ENCODE measurements at regions not wholly inside any gene's neighbourhood (a gene's known extent, or its start where the extent isn't known, plus 50 kb on each side); places are given as distances from the start of the nearest gene placed in this dataset.

DNA sequence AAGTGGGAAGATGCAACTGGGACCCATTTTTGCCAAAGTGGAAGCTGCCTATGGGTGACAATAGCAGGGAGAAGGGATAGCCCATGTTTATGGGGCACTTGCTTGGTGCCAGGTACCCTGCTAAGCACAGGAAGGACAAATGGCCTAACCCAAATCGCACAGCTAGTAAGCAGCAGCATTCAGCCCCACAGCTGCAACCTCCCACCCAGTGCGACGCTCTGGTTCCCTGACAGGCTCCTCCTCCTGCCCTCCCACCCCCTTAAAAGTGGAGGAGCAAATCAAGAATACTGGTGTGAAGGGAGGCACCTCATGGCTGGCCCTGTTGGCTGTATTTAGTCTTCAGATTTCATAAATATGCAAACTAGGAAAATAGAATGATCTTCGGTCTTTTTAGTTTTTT lies 76.2 kb downstream of the RIN2 start:
- TF ChIP-seq, protein P1, sequence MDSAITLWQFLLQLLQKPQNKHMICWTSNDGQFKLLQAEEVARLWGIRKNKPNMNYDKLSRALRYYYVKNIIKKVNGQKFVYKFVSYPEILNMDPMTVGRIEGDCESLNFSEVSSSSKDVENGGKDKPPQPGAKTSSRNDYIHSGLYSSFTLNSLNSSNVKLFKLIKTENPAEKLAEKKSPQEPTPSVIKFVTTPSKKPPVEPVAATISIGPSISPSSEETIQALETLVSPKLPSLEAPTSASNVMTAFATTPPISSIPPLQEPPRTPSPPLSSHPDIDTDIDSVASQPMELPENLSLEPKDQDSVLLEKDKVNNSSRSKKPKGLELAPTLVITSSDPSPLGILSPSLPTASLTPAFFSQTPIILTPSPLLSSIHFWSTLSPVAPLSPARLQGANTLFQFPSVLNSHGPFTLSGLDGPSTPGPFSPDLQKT (IDR thresholded peaks at IDR 0.05; ENCODE audit: borderline replicate concordance, low read depth, low read length), result no peak
- TF ChIP-seq, protein P2, sequence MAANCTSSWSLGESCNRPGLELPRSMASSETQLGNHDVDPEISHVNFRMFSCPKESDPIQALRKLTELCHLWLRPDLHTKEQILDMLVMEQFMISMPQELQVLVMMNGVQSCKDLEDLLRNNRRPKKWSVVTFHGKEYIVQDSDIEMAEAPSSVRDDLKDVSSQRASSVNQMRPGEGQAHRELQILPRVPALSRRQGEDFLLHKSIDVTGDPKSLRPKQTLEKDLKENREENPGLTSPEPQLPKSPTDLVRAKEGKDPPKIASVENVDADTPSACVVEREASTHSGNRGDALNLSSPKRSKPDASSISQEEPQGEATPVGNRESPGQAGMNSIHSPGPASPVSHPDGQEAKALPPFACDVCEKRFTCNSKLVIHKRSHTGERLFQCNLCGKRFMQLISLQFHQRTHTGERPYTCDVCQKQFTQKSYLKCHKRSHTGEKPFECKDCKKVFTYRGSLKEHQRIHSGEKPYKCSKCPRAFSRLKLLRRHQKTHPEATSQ (tag by site-specific recombination; IDR thresholded peaks at IDR 0.05), result no peak
- TF ChIP-seq ZBTB7A (tag by site-specific recombination; IDR thresholded peaks at IDR 0.05; ENCODE audit: low read depth), result no peak
- TF ChIP-seq ZNF560 (tag by site-specific recombination; IDR thresholded peaks at IDR 0.05; ENCODE audit: borderline replicate concordance), result no peak
- TF ChIP-seq ZNF433 (tag by site-specific recombination; IDR thresholded peaks at IDR 0.05; ENCODE audit: low read depth), result no peak
- TF ChIP-seq, protein P3, sequence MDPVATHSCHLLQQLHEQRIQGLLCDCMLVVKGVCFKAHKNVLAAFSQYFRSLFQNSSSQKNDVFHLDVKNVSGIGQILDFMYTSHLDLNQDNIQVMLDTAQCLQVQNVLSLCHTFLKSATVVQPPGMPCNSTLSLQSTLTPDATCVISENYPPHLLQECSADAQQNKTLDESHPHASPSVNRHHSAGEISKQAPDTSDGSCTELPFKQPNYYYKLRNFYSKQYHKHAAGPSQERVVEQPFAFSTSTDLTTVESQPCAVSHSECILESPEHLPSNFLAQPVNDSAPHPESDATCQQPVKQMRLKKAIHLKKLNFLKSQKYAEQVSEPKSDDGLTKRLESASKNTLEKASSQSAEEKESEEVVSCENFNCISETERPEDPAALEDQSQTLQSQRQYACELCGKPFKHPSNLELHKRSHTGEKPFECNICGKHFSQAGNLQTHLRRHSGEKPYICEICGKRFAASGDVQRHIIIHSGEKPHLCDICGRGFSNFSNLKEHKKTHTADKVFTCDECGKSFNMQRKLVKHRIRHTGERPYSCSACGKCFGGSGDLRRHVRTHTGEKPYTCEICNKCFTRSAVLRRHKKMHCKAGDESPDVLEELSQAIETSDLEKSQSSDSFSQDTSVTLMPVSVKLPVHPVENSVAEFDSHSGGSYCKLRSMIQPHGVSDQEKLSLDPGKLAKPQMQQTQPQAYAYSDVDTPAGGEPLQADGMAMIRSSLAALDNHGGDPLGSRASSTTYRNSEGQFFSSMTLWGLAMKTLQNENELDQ (tag by site-specific recombination; IDR thresholded peaks at IDR 0.05; ENCODE audit: low read depth), result no peak
- TF ChIP-seq PRDM4 (tag by site-specific recombination; IDR thresholded peaks at IDR 0.05), result no peak
- no peak for TF ChIP-seq FEZF1 (tag by site-specific recombination; IDR thresholded peaks at IDR 0.05)
- TF ChIP-seq ZNF239 (tag by site-specific recombination; IDR thresholded peaks at IDR 0.05), result no peak
- no peak for TF ChIP-seq ZNF660 (tag by site-specific recombination; IDR thresholded peaks at IDR 0.05)
- TF ChIP-seq GLI2 (tag by site-specific recombination; IDR thresholded peaks at IDR 0.05; ENCODE audit: borderline replicate concordance, low read depth), result no peak
- TF ChIP-seq ZNF391 (tag by site-specific recombination; IDR thresholded peaks at IDR 0.05; ENCODE audit: borderline replicate concordance, low read depth), result no peak
- TF ChIP-seq ZNF785 (tag by site-specific recombination; IDR thresholded peaks at IDR 0.05), result no peak
- no peak for TF ChIP-seq ZFHX2 (tag by site-specific recombination; conservative IDR thresholded peaks at IDR 0.05)
- no peak for TF ChIP-seq ZNF585B (tag by site-specific recombination; IDR thresholded peaks at IDR 0.05)
- TF ChIP-seq CTCF (tag by site-specific recombination; IDR thresholded peaks at IDR 0.05), result no peak
- no peak for TF ChIP-seq ZFP37 (tag by site-specific recombination; IDR thresholded peaks at IDR 0.05)
- no peak for TF ChIP-seq ZNF404 (tag by site-specific recombination; IDR thresholded peaks at IDR 0.05)
- no peak for TF ChIP-seq ZNF112 (tag by site-specific recombination; IDR thresholded peaks at IDR 0.05)
- no peak for TF ChIP-seq ZNF26 (tag by site-specific recombination; IDR thresholded peaks at IDR 0.05)
- H3K4me1 ChIP-seq (ENCODE audit: control insufficient read depth, insufficient read depth, low read length), result no peaks in the 10 kb centered on the region
- CTCF ChIA-PET, result no interaction called here

More for the DNA sequence above, 76.2 kb downstream of the RIN2 start:
- no peaks in the 10 kb centered on the region for H3K36me3 ChIP-seq (ENCODE audit: control insufficient read depth in 2 of 2, insufficient read depth in 1 of 2, low read length in 2 of 2)
- H3K27ac ChIP-seq (ENCODE audit: extremely low read depth, low read depth, low read length), result no peak overlapping the region
- POLR2A ChIA-PET, result no interaction called here
- H3K9me3 ChIP-seq (ENCODE audit: control insufficient read depth, insufficient read depth, low read depth, low read length), result no peaks in the 10 kb centered on the region
- H3K4me3 ChIP-seq (ENCODE audit: low read depth, low read length), result no peak overlapping the region

Measured in HEK293 (cell line).